Effector memory CD4-positive, alpha-beta T cell (primary cell): ENCODE measurements at regions not wholly inside any gene's neighbourhood (a gene's known extent, or its start where the extent isn't known, plus 50 kb on each side); places are given as distances from the start of the nearest gene placed in this dataset.

Experiments used
- DNase-seq, 3 donors: peaks; one replicate each; pipeline ENCODE4 v3.0.0-alpha.2; 2020
- H3K27ac ChIP-seq: 2 replicates; pipeline ENCODE4 v1.7.0; 2013; ENCODE audit warnings: mild to moderate bottlenecking, low read length, moderate library complexity; ENCODE audit not compliant: insufficient read depth, poor library complexity, severe bottlenecking
- H3K27me3 ChIP-seq: replicated peaks from 2 replicates; pipeline ENCODE4 v1.7.0; 2013; ENCODE audit warnings: mild to moderate bottlenecking, low read length; ENCODE audit not compliant: insufficient read depth, control insufficient read depth, poor library complexity, severe bottlenecking
- H3K36me3 ChIP-seq: 2 replicates; pipeline ENCODE4 v1.7.0; 2013; ENCODE audit warnings: mild to moderate bottlenecking, low read length, moderate library complexity; ENCODE audit not compliant: control insufficient read depth, insufficient read depth
- H3K4me1 ChIP-seq: 2 replicates; pipeline ENCODE4 v1.7.0; 2013; ENCODE audit warnings: low read length, mild to moderate bottlenecking; ENCODE audit not compliant: control insufficient read depth, insufficient read depth, poor library complexity, severe bottlenecking
- H3K4me3 ChIP-seq: 2 replicates; pipeline ENCODE4 v1.7.0; 2013; ENCODE audit warnings: low read length, low read depth, mild to moderate bottlenecking; ENCODE audit not compliant: insufficient read depth, poor library complexity, severe bottlenecking
- H3K9me3 ChIP-seq: 2 replicates; pipeline ENCODE4 v1.7.0; 2013; ENCODE audit warnings: mild to moderate bottlenecking, low read length, moderate library complexity; ENCODE audit not compliant: control insufficient read depth

DNA sequence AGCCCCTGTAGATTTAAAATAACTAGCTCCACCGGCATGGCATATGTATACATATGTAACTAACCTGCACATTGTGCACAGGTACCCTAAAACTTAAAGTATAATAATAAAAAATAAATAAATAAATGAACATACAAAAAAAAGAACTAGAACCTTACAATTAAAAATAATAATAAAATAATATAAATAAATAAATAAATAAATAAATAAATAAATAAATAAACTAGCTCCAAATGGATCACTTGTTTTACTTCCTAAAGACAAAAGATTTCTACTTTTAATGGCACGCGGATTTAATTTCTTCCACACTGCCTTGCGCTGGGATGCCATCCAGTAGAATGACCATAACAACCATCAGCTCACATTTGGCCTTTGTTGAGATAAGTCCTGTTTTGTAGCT, 141.0 kb upstream of the NRSN1 start:
- Histone ChIP-seq H3K36me3 (no peaks in the 10 kb centered on the region), H3K9me3 (no peaks in the 10 kb centered on the region), H3K27me3 (no peaks in the 10 kb centered on the region), H3K27ac (no peak overlapping the region), H3K4me3 (no peak overlapping the region), H3K4me1 (no peaks in the 10 kb centered on the region)
- no peak for DNase-seq

DNA sequence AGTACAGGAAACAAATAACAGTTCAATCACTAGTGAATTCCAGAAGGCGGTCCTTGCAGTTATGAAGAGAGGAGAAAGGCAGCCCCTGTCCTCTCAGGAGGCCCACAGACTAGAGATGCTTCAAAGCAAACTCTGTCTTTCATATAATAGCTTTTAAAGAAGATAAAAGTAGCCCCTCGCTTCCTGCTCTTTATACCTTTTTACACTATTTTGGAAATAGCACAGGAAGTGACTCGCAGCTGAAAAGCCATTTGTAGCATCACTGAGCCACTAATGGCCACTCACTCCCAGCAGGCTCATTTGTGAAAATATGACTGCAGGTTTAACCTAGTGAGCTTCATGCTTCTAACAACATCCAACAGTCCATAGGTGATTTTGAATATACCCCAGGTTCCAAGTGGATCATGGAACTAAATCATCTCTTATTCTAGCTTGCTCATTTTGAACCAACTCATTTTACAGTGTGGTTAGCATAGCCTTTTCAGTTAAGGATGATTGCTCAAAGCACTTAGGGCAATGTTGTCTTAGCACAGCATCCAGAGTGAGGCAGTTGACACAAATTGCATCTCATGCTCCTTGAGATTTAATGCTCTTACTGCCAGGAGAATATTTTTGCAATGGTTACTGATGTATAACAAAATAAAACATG, 136.0 kb upstream of the NRSN1 start:
- Histone ChIP-seq H3K9me3 (no peaks in the 10 kb centered on the region), H3K4me3 (no peak overlapping the region), H3K27ac (no peak overlapping the region), H3K36me3 (no peaks in the 10 kb centered on the region), H3K27me3 (no peaks in the 10 kb centered on the region), H3K4me1 (no peaks in the 10 kb centered on the region)
- DNase-seq: no peak

DNA sequence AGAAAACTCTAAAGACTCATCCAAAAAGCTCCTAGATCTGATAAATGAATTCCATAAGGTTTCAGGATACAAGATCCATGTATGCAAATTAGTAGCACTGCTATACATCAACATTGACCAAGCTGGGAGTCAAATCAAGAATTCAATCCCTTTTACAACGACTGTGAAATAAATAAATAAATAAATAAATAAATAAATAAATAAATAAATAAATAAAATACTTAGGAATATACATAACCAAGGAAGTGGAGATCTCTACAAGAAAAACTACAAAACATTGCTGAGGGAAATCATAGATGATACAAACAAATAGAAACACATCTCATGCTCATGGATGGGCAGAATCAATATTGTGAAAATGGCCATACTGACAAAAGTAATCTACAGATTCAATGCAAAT, 132.0 kb upstream of the NRSN1 start:
- no peak for DNase-seq
- H3K27ac ChIP-seq: no peak overlapping the region
- H3K4me1 ChIP-seq: no peaks in the 10 kb centered on the region
- no peak overlapping the region for H3K4me3 ChIP-seq
- no peaks in the 10 kb centered on the region for H3K27me3 ChIP-seq
- no peaks in the 10 kb centered on the region for H3K36me3 ChIP-seq
- no peaks in the 10 kb centered on the region for H3K9me3 ChIP-seq

DNA sequence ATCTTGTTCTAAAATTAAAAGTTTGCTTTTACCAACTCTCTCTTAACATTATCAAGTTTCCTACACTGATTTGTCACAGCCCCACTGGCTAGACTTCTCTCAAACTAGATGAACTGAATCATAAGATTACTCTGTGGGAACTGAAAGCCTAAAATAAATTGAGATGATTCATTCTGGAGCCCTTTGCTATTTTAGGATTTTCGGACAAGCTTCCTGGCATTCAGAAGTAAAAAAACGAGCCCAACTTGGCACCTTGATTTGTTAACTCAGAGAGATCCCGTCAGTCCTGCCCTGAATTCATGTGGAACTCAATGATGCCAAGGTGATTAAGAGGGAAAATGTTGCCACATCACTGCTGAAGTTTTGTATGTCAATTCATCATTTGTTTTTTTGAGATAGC, 122.0 kb upstream of the NRSN1 start:
- Histone ChIP-seq H3K36me3 (no peaks in the 10 kb centered on the region), H3K27ac (no peak overlapping the region), H3K9me3 (no peaks in the 10 kb centered on the region), H3K4me3 (no peak overlapping the region), H3K27me3 (no peaks in the 10 kb centered on the region), H3K4me1 (no peaks in the 10 kb centered on the region)
- no peak for DNase-seq

DNA sequence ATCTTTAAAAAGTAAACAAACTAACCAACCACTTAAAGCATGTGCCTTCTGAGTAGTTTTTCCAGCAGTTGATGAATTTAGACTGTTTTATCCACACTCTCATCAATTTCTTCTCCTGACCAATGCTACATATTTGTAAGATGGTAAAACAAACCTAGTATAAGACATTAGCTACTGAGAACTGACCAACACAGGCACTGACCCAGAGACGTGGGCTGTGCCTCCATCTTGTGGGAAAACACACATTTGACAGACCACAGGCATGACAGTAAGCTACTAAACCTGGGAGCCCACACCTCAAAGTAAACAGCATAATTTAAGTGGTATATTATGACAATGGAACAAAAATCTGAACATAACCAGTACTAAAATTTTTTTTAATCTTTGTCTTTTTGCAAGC, 121.4 kb upstream of the NRSN1 start:
- H3K9me3 ChIP-seq: no peaks in the 10 kb centered on the region
- no peaks in the 10 kb centered on the region for H3K27me3 ChIP-seq
- H3K4me1 ChIP-seq: no peaks in the 10 kb centered on the region
- no peak for DNase-seq
- no peak overlapping the region for H3K4me3 ChIP-seq
- H3K36me3 ChIP-seq: no peaks in the 10 kb centered on the region
- H3K27ac ChIP-seq: no peak overlapping the region

DNA sequence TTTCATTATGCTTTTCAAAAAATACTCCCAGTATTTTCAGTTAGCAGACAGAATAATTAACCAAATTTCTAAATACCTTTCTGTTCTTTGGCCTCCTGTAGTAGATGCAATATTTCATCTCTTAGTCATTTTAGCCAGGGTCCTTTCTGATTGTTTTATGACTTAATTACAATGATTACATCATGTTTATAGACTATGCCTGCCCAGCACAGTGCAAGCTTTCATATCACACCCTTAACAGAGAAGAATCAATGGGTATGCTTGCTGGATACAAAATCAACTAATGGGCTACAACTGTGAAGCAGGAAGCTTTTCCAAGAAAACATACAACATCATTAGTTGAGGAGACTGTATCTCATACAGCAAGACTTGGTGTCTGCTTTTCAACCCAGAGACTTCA, 119.8 kb upstream of the NRSN1 start:
- H3K27me3 ChIP-seq: no peaks in the 10 kb centered on the region
- H3K4me1 ChIP-seq: no peaks in the 10 kb centered on the region
- H3K27ac ChIP-seq: no peak overlapping the region
- H3K4me3 ChIP-seq: no peak overlapping the region
- no peaks in the 10 kb centered on the region for H3K9me3 ChIP-seq
- H3K36me3 ChIP-seq: no peaks in the 10 kb centered on the region
- DNase-seq: no peak

DNA sequence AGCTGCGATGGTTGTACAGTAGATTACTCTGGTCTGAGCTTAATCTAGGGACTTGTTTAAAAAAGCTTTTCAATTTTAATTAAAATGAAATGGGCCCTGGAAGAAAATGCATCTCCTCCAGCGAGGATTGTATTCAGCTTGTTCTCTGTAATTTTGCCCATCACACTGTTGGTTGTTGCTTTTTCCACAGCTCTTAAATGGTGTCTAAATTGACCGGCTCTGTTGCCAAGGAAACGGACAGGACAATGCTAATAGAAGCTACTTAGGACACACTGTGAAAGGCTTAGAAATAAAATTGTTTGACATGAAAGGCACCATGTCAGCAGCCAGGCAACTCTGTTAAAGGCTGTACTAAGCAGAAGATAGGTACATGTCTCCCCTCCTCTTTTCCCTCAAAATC, 116.7 kb upstream of the NRSN1 start:
- H3K4me3 ChIP-seq: no peak overlapping the region
- H3K27me3 ChIP-seq: no peaks in the 10 kb centered on the region
- no peaks in the 10 kb centered on the region for H3K36me3 ChIP-seq
- DNase-seq: no peak
- no peak overlapping the region for H3K27ac ChIP-seq
- no peaks in the 10 kb centered on the region for H3K4me1 ChIP-seq
- no peaks in the 10 kb centered on the region for H3K9me3 ChIP-seq

DNA sequence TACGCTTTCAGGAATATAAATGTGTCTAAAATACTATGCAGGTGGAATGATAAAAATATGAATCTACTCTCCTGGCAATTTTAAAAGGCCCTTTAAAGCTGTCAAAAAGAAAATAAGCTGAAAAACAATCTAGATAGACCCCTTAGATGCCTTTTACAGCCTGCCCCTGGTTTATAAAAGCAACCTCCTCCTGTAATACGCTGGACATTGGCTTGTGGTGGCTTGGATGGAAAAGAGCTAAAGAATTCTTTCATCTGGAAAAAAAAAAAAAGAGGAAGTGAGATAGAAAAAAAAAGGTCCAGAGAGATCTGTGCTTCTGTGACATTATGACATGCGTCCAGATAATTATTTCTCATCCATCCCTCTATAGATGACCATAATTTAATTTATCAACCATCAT, 115.9 kb upstream of the NRSN1 start:
- Histone ChIP-seq H3K27ac (no peak overlapping the region), H3K27me3 (no peaks in the 10 kb centered on the region), H3K4me1 (no peaks in the 10 kb centered on the region), H3K9me3 (no peaks in the 10 kb centered on the region), H3K36me3 (no peaks in the 10 kb centered on the region), H3K4me3 (no peak overlapping the region)
- DNase-seq: no peak

DNA sequence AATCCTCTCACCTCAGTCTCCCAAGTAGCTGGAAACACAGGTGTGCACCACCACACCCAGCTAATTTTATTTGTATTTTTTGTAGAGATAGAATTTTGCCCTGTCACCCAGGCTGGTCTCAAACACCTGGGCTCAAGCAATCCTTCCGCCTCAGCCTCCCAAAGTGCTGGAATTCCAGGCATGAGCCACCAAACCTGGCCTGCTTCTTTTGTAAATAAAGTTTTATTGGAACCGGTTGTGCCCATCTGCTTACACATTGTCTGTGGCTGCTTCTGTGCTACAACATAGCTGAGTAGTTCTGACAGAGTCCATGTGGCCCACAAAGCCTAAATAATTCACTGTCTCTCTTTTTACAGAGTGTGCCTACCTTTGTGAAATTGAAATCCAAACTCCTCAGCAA, 109.7 kb upstream of the NRSN1 start:
- Histone ChIP-seq H3K27ac (no peak overlapping the region), H3K27me3 (no peaks in the 10 kb centered on the region), H3K9me3 (no peaks in the 10 kb centered on the region), H3K4me1 (no peaks in the 10 kb centered on the region), H3K36me3 (no peaks in the 10 kb centered on the region), H3K4me3 (no peak overlapping the region)
- DNase-seq: no peak

DNA sequence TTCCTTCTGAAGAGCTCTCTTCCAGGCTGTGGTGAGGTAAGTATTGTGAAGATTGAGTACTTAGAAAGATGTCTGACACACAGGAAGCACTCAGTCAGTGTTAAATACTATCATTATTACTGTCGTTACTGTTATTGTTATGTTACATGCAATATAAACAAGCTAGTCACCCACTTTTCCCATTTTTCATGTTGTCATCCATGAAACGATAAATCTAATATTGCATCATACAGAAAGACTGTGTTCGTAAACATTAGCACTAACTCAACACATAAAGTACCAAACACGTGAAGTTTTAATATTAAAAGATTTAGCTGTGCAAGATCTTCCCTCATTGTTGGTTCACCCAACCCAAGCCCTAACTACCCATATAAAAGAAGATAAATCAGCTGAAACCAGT, 109.2 kb upstream of the NRSN1 start:
- DNase-seq: no peak
- Histone ChIP-seq H3K4me3 (no peak overlapping the region), H3K27ac (no peak overlapping the region), H3K4me1 (no peaks in the 10 kb centered on the region), H3K9me3 (no peaks in the 10 kb centered on the region), H3K36me3 (no peaks in the 10 kb centered on the region), H3K27me3 (no peaks in the 10 kb centered on the region)

DNA sequence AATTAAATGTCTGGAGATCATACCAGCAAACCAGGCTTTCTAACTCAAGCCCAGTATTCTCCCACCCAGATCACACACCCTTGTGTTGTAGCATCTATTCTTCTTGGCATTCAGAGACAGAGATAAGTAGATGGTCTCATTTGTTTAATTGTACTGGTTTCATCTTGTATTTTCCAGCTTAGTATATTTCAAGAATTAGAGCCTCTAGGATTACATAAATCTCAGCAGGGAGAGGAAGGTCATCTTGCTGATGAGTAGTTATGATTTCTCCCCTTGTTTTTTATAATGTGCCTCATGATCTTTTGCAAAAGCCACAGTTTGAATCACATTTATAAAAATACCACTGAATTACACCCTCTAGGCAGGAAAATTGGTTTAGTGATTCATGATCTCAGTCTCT, 106.6 kb upstream of the NRSN1 start:
- DNase-seq: no peak

More for the DNA sequence above, 106.6 kb upstream of the NRSN1 start:
- no peaks in the 10 kb centered on the region for H3K4me1 ChIP-seq
- no peaks in the 10 kb centered on the region for H3K36me3 ChIP-seq
- H3K27ac ChIP-seq: no peak overlapping the region
- no peak overlapping the region for H3K4me3 ChIP-seq
- H3K9me3 ChIP-seq: no peaks in the 10 kb centered on the region
- H3K27me3 ChIP-seq: no peaks in the 10 kb centered on the region
